ENCODE measurements at regions not wholly inside any gene's neighbourhood (a gene's known extent, or its start where the extent isn't known, plus 50 kb on each side); places are given as distances from the start of the nearest gene placed in this dataset.

- intact Hi-C loops (cut with micrococcal nuclease; ENCODE audit: unreplicated experiment) (no loop called here), in situ Hi-C loops (cut with HindIII; ENCODE audit: extremely low pct_ligation_motif_present, low pct_unique_long_range_greater_than_20kb) (no loop called here)
- no peaks in the 10 kb centered on the region for H3K4me1 ChIP-seq (ENCODE audit: insufficient read depth, low read length)
- DNase-seq (ENCODE audit: low spot score): no peak
- no peak overlapping the region for H2AFZ ChIP-seq (ENCODE audit: low read length)
- ATAC-seq: no peak
- no peak for FAIRE-seq
- 0% methylated on average over 2 of the region's 2 CpGs for WGBS (ENCODE audit: low lambda C conversion rate)
- H3K36me3 ChIP-seq (replicated peaks in 1 of 2; ENCODE audit: control insufficient read depth in 1 of 2, insufficient read depth in 2 of 2, low read length in 2 of 2): no peaks in the 10 kb centered on the region
- ChIA-PET POLR2A (no interaction called here), CTCF (ENCODE audit: low intra/inter-chr PET ratio, low total read pairs) (no interaction called here)
- H3K27ac ChIP-seq (ENCODE audit: extremely low read length, insufficient read depth, low read length): no peak overlapping the region
- no peak overlapping the region for H3K4me2 ChIP-seq (ENCODE audit: low read depth, low read length)
- H4K20me1 ChIP-seq (ENCODE audit: insufficient read depth, low read length): no peaks in the 10 kb centered on the region
- TF ChIP-seq ZSCAN12 (CRISPR knock-in tag; IDR thresholded peaks at IDR 0.05) (no peak), ZNF329 (CRISPR knock-in tag; IDR thresholded peaks at IDR 0.05; ENCODE audit: low read depth) (no peak), KLF15 (CRISPR knock-in tag; IDR thresholded peaks at IDR 0.05; ENCODE audit: borderline replicate concordance) (no peak), SATB2 (CRISPR knock-in tag; IDR thresholded peaks at IDR 0.05) (no peak), MIER2 (CRISPR knock-in tag; IDR thresholded peaks at IDR 0.05) (no peak), GATAD2A (CRISPR knock-in tag; IDR thresholded peaks at IDR 0.05) (no peak), MXD4 (CRISPR knock-in tag; IDR thresholded peaks at IDR 0.05) (no peak), ZNF558 (CRISPR knock-in tag; IDR thresholded peaks at IDR 0.05; ENCODE audit: borderline replicate concordance) (no peak), XBP1 (CRISPR knock-in tag; IDR thresholded peaks at IDR 0.05) (no peak), ZNF562 (CRISPR knock-in tag; IDR thresholded peaks at IDR 0.05; ENCODE audit: borderline replicate concordance) (no peak), SIX1 (CRISPR knock-in tag; IDR thresholded peaks at IDR 0.05; ENCODE audit: borderline replicate concordance) (no peak), ZNF740 (CRISPR knock-in tag; IDR thresholded peaks at IDR 0.05) (no peak), HOXD1 (CRISPR knock-in tag; IDR thresholded peaks at IDR 0.05) (no peak)
- no peak overlapping the region for H3K4me3 ChIP-seq (replicated peaks in 1 of 3; ENCODE audit: insufficient read depth in 1 of 3, low read depth in 2 of 3, low read length in 3 of 3)
- no peaks in the 10 kb centered on the region for H3K79me2 ChIP-seq (ENCODE audit: insufficient read depth, low read length)
- no peaks in the 10 kb centered on the region for H3K27me3 ChIP-seq (ENCODE audit: control insufficient read depth in 1 of 2, insufficient read depth in 2 of 2, low read length in 2 of 2)
- H3K9me3 ChIP-seq (ENCODE audit: low read length): peaks cover 88% of the 10 kb centered on the region
- BruUV-seq (replicated peaks): no TSS peak
- no peak overlapping the region for H3K9ac ChIP-seq (ENCODE audit: insufficient read depth, low read depth, low read length)
These were observed 606.0 kb downstream of the KCNH5 start for GRCh38 chr14:62439210-62439609.

Data from HepG2 (cell line).